GM19397 (cell line): ENCODE measurements at regions not wholly inside any gene's neighbourhood (a gene's known extent, or its start where the extent isn't known, plus 50 kb on each side); places are given as distances from the start of the nearest gene placed in this dataset.
"Not testable (repeated sequence)": the region's sequence is repeated elsewhere in the genome, so short reads cannot be mapped to it uniquely, and the experiment has no call there.

Source experiments
- ATAC-seq: cut with Tn5 transposase; IDR thresholded peaks from one replicate; pipeline ENCODE4 v1.9.1; 2021; ENCODE audit warnings: mild to moderate bottlenecking, moderate library complexity; ENCODE audit not compliant: unreplicated experiment

DNA sequence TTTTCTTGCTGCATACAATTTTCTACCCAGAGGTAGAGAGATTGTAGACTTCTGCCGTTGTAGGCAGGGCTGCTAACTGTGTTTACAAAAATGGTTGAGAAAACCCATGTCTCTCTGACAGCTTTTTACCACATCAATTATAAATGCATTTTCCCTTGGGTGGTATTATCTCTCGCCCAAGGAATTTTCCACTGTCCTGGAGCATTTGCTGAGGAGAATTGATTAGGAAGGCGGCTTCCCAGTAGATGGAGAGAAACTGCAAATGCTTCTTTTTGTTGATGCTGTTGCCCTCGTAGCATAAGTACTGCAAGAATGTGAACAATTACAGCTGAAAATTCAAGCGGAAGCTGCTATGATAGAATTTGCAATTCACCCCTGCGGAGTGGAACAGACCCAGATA is 1007.7 kb upstream of the KLHL29 start:
- no peak for ATAC-seq

DNA sequence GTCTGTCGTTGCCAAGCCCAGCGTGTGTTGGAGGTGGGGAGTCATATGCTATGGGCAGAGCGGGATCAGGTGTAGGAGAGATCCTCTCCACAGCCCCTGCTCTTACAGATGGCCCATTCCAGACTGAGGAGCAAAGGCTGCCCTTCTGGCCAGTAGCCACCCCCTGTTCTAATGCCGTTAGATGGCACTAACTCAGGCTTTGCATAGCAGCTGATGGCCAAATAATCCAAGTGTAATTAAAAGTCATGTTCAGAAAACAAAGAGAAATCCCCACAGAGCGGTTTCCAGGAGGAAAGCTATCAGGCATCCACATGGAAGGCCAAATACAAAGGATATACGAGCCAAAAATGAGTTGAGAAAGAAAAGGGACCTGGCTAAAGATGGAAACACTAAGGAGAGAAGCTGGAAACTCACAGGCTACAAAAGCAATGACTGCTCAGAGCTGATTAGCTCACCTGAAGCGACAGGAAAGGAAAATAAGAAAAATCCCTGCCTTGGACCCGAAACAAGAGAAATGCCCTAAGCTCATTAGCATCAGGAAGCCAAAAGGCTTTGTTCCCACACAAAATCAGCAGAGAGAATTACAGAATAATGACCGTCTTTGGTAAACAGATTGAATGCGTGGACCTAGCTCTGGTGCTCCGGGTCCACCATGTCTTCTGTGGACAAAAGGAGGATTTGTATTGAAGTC is 1002.4 kb upstream of the KLHL29 start:
- no peak for ATAC-seq

DNA sequence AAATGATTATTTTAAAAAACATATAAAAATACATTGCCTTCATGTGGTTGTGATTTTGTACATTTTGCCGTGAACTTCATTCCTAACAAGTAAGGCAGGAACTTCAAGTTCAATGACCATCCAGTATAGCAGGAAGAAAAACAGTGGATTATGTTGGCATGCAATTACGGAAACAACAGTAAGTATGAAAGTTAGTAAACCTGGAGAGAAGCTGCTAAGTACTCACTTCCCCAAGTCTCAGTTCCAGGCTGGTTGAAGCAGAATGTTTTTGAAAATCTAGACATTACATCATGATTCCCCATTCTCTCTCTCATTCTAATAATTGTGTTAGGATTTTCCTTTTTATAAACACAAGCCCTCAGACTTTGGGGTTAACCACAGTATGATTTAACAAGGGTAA is 987.1 kb upstream of the KLHL29 start:
- ATAC-seq = no peak

DNA sequence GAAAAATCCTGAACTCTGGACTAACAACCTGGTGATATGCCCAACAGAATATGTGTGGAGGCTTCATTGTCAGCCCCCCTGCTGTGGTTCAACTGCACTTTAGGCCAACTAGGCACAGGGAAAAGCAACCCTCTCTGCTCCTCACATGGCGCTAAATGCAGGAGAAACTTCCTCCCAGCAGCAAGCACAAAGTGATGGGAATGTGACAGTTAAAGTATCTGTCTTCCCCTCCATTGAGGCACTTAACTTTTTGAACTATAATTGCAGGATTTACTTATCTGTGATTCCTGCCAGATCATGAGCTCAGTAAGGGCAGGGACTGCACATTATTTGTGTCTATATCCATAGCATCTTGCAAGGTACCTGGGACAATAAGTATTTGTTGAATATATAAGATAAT is 981.2 kb upstream of the KLHL29 start:
- no peak for ATAC-seq

DNA sequence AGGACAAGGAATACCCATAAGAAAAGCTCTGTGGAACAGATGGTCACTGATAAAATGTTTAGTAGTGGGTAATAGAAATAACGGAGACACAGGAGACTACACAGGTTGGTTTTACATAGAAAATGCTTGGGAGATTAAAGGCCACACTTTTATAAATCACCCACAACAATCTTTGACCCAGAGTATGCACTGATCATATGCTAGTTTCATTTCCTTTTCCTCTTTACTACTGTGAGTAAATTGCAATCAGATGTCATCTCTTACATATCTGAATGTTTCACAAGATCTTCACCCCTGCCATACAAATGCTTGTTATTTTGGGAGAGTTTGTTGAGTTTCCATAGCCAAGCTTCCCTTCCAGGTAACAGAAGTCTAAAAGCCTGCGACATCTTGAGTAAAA is 978.4 kb upstream of the KLHL29 start:
- ATAC-seq = no peak

DNA sequence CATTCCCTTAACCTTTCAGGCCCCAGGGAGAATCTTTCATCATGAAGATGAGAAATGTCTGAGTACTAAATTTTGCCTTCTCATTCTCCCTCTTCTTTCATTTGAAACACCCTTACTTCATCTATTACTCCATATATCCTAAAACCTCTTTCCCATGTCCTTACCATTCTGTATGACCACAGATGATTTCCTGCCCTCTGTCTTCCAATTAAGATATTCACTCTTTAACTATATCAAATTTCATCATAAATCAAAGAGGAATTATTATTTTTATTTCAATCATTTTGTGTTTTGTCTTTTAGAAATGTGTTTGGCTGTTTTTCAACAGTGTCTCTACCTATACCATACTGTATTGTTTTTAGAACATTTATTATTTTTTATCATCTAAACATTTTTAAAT is 964.9 kb upstream of the KLHL29 start:
- no peak for ATAC-seq

DNA sequence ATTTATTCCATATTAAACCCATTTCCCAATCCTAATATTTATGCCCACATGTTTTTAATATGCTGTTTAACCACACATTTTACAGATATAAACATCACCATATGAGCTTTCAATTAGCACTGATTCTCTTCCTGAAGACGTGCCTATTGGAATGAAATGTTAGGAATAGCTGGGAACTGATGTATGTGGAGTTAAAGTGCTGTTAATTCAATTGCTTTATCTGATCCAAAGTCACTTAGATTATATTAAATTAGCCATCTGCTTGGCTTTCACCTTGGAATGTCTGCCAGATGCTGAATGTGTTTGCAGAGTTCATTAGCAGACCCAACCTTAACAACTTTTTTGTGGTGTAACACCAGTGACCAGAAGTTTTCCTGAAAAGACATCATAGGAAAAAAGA is 942.9 kb upstream of the KLHL29 start:
- no peak for ATAC-seq

DNA sequence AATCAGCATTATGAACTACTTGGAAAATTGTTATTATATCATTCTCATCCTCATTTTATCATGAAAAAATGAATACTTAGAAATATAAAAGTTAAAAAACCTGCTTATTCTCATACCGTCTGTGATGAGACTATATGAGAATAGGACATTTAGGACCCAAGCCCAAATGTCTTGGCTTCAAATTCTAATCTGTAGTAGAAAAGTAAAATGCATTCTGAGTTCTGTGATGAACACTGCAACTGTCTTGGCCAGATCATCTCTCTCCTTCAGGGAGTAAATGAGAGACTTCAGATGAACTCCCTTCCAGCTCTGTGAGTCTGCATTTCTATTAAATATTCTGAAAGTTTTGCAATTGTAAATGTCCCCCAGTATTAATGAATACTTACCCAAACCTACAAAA is 940.7 kb upstream of the KLHL29 start:
- no peak for ATAC-seq

DNA sequence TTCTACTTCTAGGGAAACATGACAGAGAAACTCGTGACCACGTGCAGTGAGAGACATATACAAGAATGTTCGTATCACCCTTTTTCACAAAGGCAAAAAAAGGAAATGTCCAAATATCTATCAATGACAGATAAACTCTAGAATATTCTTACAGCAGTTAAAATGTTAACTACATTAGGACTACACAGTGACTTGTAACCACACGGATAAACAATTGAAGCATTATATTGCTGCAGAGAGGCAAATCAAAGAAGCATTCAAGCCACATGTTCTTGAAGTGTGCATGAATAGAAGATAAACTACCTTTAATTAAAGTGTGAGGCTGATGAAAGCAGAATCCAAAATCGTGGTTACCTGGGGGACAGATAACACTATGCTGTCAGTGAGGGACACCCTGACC is 935.3 kb upstream of the KLHL29 start:
- ATAC-seq = no peak

DNA sequence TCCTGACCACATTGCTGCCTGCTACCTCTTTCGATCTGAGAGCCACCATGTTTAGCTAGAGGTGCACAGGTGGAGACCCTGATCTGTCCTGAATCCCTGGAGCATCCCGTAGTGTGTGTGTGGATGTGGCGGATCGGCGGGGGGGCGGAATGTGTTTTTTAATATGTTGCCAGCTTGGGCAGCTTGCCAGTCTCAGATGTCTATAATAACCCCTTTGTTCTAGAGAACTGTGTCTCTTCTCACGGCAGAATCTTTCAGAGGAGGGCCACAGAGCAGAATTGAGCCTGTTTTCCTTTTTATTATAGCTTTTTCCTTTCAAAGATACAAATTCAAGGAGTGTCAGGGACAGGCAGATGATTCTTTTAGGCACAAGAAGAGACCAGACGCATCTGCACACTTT is 934.1 kb upstream of the KLHL29 start:
- no peak for ATAC-seq

DNA sequence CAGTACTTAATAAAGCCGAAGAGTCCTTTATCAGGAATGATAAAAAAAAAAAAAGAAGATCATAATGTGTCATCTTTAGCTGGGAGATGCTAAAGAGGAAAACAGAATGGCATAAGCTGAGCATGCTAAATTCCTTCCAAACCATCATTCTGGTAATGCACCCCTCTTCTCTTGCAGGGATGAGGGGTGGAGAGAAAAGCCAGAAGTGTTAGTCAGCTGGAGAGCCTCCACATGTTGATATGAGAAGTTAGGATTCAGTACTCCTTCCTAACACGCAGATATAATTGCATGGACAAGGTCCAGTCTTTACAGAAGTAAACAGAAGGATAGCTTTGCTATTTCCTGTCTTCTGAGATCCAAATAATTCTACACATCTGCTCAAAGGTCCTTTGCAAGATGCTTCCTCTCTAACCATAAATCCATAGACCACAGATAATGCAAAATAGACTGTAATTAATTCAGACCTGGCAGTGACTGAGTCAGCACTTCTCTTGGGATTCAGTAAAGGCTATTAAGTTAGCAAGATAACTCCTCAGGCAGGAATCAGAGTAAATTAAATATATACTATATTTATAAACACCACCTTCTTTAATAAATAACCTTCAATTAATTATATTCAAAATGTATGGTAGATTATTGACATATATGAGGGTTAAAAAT is 930.0 kb upstream of the KLHL29 start:
- no peak for ATAC-seq

DNA sequence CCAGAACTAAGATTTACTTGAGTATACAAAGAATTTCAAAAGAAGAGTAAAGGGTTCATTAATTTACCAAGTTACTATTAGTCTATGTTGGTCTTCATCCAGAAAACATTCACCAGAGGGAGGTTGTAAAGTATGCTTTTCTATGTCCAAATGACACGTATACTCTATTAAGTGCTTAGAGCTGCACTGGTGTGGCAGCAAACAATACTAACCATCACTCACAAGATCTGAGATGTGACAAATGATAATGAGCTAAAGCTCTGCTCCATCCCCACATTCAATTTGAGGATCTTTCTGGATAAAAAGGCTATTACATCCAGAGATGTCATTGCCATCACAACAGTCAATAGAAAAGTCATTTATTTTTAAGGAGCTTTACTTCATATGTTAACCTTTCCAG is 926.5 kb upstream of the KLHL29 start:
- ATAC-seq = no peak

DNA sequence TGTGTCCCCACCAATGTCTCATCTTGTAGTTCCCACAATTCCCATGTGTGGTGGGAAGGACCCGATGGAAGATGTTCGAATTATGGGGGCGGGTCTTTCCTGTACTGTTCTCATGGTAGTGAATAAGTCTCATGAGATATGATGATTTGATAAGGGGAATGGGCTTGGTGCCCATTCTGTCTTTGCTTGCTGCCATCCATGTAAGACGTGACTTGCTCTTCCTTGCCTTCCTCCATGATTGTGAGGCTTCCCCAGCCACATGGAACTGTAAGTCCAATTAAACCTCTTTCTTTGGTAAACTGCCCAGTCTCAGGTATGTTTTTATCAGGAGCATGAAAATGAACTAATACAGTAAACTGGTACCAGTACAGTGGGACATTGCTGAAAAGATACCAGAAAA is 909.9 kb upstream of the KLHL29 start:
- ATAC-seq = not testable (repeated sequence)

DNA sequence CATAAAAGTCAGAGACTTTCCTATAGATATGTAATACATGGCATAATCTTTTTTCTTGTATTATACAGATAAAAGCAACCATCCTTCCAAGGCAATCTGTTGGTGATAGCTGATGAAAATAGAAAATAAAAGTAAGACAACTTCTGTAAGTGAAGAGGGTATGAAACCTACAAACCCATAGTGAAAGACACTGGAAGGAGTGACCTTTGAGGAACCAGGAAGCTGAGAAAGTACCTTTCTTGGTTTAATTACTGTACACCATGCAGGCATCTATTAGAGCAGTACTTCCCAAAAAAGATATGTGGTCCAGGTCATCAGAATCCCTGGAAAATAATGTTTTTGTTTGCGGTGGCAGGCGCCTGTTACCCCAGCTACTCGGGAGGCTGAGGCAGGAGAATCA is 906.6 kb upstream of the KLHL29 start:
- no peak for ATAC-seq

DNA sequence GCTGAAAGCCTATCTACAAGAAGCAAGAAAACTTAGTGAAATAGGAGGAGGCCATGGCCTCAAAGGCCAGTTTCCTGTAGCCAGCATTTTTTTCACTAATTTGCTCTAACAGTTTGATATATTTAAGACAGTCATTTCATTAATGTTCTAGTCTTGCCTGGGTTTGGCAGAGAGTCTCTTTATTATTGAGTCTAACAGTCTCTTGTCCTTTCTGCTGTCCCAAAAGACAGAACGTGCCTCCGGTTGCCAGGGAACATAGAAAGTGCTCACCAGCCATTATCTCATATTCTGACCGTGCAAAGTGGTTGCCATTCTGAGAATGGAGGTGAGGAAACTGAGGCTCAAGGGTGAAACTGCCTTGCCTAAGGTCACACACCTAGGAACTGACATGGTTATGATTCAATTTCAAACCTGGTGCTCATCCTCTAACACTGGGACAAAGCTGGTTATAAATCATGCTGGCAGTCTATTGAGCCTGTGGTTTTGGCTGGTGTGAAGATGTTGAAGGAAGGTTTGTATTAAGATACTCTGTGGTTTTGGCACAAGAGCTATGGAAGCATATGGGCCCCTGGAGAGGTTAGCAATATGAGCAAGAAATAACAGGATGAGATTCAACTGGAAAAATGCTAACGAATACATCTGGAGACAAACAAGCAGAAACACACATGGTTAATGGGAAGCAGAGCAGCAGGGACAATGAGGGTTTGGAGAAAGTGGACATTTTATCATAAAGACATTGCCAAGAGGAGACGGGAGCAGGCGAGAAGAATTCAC is 903.3 kb upstream of the KLHL29 start:
- ATAC-seq = no peak

DNA sequence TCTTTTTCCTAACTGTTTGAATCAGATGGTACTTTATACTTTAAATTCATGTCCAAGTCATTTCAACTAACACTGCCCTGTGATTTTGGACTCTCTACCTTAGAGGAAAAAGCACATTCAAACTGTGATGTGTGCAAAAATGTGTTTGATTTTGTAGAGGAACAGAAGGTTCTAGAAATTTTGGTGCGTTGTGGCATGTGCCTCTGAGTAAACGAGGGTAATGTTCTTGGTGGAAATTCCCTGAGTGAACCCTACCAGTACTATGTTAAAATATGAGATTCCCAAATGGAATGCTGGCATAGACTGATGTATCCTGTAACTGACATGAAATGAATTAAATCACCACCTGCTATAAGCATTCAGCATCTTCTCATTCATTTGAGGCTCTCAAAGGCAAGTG is 901.9 kb upstream of the KLHL29 start:
- no peak for ATAC-seq

DNA sequence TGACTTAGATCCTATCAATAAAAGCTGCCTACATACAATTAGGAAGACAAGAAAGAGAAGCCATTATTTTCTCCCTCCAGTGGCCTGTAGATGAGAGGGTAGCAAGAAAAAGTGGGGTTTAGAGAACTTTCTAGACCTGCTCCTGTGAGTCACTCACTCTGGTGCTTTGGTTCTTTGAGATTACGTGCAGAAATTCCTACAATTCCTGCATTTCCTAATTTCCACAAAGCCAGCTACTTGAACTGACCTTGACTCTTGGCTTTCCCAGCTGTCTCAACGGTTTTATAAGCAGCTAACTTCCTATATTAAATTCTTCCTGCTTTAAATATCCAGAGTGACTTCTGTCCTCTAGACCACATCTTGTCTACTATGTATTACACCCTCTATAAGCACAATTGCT is 899.5 kb upstream of the KLHL29 start:
- ATAC-seq = no peak

DNA sequence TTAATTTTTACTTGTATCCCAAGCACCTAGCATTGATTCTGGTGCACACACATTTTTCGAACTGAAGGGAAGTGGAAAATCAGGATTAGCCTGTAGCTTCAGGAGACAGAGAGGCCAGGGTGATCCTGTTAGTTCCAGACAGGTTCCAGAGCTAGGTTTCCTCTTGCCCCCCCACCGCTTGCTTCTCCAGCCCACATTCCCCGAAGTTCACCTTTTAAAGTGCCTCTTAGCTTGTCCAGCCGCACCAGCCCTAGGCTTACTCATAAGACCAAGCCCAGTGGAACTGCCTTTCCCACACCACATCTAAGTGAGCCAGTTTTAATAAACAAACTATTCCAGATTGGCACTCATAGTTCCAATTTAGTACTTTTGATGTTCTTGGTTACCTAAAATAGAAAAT is 898.6 kb upstream of the KLHL29 start:
- ATAC-seq = no peak

DNA sequence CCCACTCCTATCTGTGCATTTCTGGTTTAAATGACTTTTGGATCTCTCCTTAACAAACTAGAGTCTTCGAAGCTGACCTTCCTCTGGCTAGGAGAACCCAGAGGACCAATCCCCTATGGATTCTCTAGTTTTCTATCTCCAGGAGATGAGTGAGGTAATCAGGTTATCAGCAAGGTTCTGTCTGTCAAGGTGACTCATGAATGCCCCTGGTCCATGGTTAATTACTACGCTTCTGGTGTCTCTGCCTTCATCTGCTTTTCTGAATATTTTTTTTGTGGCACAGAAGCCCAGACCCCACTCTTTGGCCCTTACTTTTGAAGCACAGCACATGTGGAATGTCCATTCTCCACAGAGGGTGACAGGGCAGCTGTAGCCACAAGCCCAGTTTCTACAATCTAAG is 897.9 kb upstream of the KLHL29 start:
- ATAC-seq = no peak

DNA sequence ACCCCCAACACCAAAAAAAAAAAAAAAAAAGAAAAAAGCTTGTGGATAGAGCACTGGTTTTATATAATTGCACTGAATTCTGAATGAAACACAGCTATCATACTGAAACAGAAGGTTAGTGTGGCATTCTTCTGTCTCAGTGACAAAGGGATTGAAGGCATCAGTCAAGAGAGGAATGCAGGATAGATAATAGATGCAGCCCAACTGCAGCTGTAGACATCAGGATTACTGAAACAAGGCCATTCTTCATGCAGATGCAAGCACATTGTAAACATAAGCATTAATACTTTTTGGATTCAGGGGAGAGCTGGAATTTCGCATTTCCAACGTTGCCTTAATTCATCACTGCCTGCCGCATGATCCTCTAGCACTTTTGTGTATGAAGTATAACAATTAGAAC is 897.4 kb upstream of the KLHL29 start:
- ATAC-seq = no peak

DNA sequence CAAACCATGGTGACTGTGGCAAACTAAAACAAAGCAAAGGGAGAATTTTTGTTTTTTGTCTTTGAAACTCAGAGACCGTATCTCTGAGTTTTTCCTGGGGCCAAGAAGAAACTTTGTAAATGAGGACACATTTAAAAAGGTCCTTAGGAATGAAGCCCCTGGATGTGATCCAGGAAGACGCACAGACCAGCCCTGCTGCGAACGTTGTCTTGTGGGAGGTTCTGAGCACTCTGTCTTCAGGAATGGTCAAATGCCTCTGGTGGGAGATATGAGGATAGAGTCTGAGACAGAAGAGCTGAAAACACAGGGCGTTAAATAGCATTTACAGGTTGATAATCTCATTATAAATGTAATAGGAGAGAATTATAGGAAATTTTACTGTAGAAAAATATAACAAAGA is 893.5 kb upstream of the KLHL29 start:
- ATAC-seq = no peak

DNA sequence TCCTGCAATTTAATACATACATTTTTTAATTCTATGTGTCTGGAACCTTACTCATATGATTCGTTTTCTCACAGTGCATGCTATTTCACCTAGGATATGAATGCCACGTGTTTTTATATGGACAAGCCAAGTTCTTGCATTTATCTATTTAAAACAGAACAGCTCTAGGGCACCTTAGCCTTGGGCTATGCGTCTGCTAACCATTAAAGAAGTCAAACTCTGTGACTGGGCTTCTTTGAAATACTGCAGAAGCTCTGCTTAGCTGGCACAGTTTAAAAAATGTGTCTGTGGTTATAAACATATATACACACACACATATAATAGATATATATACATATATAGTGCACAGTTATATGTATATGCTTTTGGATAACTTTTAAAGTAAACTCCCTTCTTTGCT is 890.8 kb upstream of the KLHL29 start:
- no peak for ATAC-seq
